ENCODE measurements at regions not wholly inside any gene's neighbourhood (a gene's known extent, or its start where the extent isn't known, plus 50 kb on each side); places are given as distances from the start of the nearest gene placed in this dataset.

DNA sequence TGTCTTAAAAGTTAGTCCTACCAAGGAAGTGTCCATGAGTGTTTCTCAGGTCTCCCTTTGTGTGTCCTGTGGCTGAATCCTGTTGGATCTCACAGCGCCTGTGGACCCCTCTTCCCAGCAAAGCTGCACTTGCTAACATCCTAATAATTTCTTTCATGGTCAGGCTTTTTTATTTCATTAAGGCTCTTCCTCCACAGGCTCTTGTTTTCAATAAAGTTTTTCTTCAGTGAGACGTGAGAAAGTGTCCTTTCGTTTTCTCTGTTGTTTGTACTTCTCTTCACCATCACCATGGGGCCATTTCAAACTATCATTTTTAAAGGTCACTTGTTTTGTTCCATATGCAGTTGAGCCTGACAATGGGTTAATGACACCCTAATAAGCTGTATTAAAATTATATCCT, 231.5 kb downstream of the LMO4 start:
- TF ChIP-seq, protein P1, sequence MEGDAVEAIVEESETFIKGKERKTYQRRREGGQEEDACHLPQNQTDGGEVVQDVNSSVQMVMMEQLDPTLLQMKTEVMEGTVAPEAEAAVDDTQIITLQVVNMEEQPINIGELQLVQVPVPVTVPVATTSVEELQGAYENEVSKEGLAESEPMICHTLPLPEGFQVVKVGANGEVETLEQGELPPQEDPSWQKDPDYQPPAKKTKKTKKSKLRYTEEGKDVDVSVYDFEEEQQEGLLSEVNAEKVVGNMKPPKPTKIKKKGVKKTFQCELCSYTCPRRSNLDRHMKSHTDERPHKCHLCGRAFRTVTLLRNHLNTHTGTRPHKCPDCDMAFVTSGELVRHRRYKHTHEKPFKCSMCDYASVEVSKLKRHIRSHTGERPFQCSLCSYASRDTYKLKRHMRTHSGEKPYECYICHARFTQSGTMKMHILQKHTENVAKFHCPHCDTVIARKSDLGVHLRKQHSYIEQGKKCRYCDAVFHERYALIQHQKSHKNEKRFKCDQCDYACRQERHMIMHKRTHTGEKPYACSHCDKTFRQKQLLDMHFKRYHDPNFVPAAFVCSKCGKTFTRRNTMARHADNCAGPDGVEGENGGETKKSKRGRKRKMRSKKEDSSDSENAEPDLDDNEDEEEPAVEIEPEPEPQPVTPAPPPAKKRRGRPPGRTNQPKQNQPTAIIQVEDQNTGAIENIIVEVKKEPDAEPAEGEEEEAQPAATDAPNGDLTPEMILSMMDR (conservative IDR thresholded peaks at IDR 0.05 in 1 of 2, IDR thresholded peaks at IDR 0.05 in 1 of 2; ENCODE audit: low read depth in 1 of 2, low read length in 2 of 2): no peak
- no peak for TF ChIP-seq EZH2 (IDR thresholded peaks at IDR 0.05; ENCODE audit: low read length, missing control alignments)

All from fibroblast of lung (primary cell).